Smooth muscle cell of the brain vasculature (primary cell): ENCODE measurements at regions not wholly inside any gene's neighbourhood (a gene's known extent, or its start where the extent isn't known, plus 50 kb on each side); places are given as distances from the start of the nearest gene placed in this dataset.
"Not testable (repeated sequence)": the region's sequence is repeated elsewhere in the genome, so short reads cannot be mapped to it uniquely, and the experiment has no call there.

Experiments
- DNase-seq: peaks from one replicate; pipeline ENCODE4 v3.0.0-alpha.2; 2012; ENCODE audit warnings: low read depth, low spot score

GRCh38 chr4:149986917-149987316 lies 91.3 kb upstream of the DCLK2 start:
- DNase-seq, result no peak

GRCh38 chr4:149987330-149988086 lies 90.7 kb upstream of the DCLK2 start:
- peak; percentile 47 for DNase-seq

- DNase-seq, result no peak
Measured at GRCh38 chr4:149988087-149988410, 90.2 kb upstream of the DCLK2 start.

GRCh38 chr4:149993030-149993429 lies 85.2 kb upstream of the DCLK2 start:
- no peak for DNase-seq

- no peak for DNase-seq
Measured at GRCh38 chr4:149995134-149995756, 83.0 kb upstream of the DCLK2 start.

GRCh38 chr4:149997881-149998421 lies 80.3 kb upstream of the DCLK2 start:
- DNase-seq, result no peak

GRCh38 chr4:149999485-150000074 lies 78.7 kb upstream of the DCLK2 start:
- DNase-seq, result no peak

- no peak for DNase-seq
Measured at GRCh38 chr4:150001815-150002214, 76.4 kb upstream of the DCLK2 start.

GRCh38 chr4:150002561-150002960 lies 75.7 kb upstream of the DCLK2 start:
- no peak for DNase-seq

- DNase-seq, result no peak
Measured at GRCh38 chr4:150004481-150004880, 73.8 kb upstream of the DCLK2 start.

- no peak for DNase-seq
Measured at GRCh38 chr4:150005537-150005936, 72.7 kb upstream of the DCLK2 start.

- DNase-seq, result no peak
Measured at GRCh38 chr4:150006197-150006596, 72.0 kb upstream of the DCLK2 start.

- no peak for DNase-seq
Measured at GRCh38 chr4:150007512-150007911, 70.7 kb upstream of the DCLK2 start.

- no peak for DNase-seq
Measured at GRCh38 chr4:150008546-150008945, 69.7 kb upstream of the DCLK2 start.

- no peak for DNase-seq
Measured at GRCh38 chr4:150009533-150009932, 68.7 kb upstream of the DCLK2 start.

- DNase-seq, result no peak
Measured at GRCh38 chr4:150010525-150011126, 67.6 kb upstream of the DCLK2 start.

- DNase-seq, result no peak
Measured at GRCh38 chr4:150012851-150013360, 65.3 kb upstream of the DCLK2 start.

- DNase-seq, result not testable (repeated sequence)
Measured at GRCh38 chr4:150015910-150016309, 62.3 kb upstream of the DCLK2 start.

- DNase-seq, result not testable (repeated sequence)
Measured at GRCh38 chr4:150016621-150017020, 61.6 kb upstream of the DCLK2 start.

GRCh38 chr4:150018257-150018656 lies 60.0 kb upstream of the DCLK2 start:
- no peak for DNase-seq

GRCh38 chr4:150021483-150021882 lies 56.8 kb upstream of the DCLK2 start:
- no peak for DNase-seq

- DNase-seq, result no peak
Measured at GRCh38 chr4:150023489-150023888, 54.8 kb upstream of the DCLK2 start.
